Activated naive CD4-positive, alpha-beta T cell treated with anti-CD3 and anti-CD28 coated beads, Interleukin-2, amount 10 ng/mL, durations not matched to agents 7 days and 5 days (primary cell): ENCODE measurements at regions not wholly inside any gene's neighbourhood (a gene's known extent, or its start where the extent isn't known, plus 50 kb on each side); places are given as distances from the start of the nearest gene placed in this dataset.

Experiments used
- CTCF ChIA-PET: fragments of 350-600 bp; sonication (Branson Sonifier 250); formaldehyde crosslinking; loops from one replicate; lab custom pipeline; 2021; ENCODE audit warnings: antibody characterized with exemption; lab: Charles Lee
- DNase-seq: peaks from one replicate; pipeline ENCODE4 v3.0.0-alpha.2; 2020
- H3K27ac Mint-ChIP-seq: one replicate; pipeline ENCODE4 v1.8.0; 2021; ENCODE audit warnings: mild to moderate bottlenecking, moderate library complexity, mixed read lengths
- H3K27me3 Mint-ChIP-seq: one replicate; pipeline ENCODE4 v1.8.0; 2021; ENCODE audit warnings: mild to moderate bottlenecking, mixed read lengths
- H3K36me3 Mint-ChIP-seq: one replicate; pipeline ENCODE4 v1.8.0; 2021; ENCODE audit warnings: mixed read lengths
- H3K4me1 Mint-ChIP-seq: one replicate; pipeline ENCODE4 v1.8.0; 2021; ENCODE audit warnings: mixed read lengths
- H3K4me3 Mint-ChIP-seq: one replicate; pipeline ENCODE4 v1.8.0; 2021; ENCODE audit warnings: mild to moderate bottlenecking, moderate library complexity, mixed read lengths
- H3K9me3 Mint-ChIP-seq: one replicate; pipeline ENCODE4 v1.8.0; 2021; ENCODE audit warnings: mixed read lengths

GRCh38 chr2:71779774-71780105, 326.4 kb downstream of the DYSF start:
- Mint-ChIP-seq H3K4me3 (no peak overlapping the region), H3K9me3 (no peaks in the 10 kb centered on the region), H3K27ac (no peak overlapping the region), H3K4me1 (no peaks in the 10 kb centered on the region), H3K36me3 (no peaks in the 10 kb centered on the region), H3K27me3 (peaks cover 11% of the 10 kb centered on the region)
- CTCF ChIA-PET: no interaction called here
- DNase-seq: no peak

- H3K27ac Mint-ChIP-seq: no peak overlapping the region
- no peaks in the 10 kb centered on the region for H3K36me3 Mint-ChIP-seq
- no peaks in the 10 kb centered on the region for H3K4me1 Mint-ChIP-seq
- CTCF ChIA-PET: no interaction called here
- H3K27me3 Mint-ChIP-seq: peaks cover 7% of the 10 kb centered on the region
- no peaks in the 10 kb centered on the region for H3K9me3 Mint-ChIP-seq
- DNase-seq: no peak
- H3K4me3 Mint-ChIP-seq: no peak overlapping the region
Observed at GRCh38 chr2:71778936-71779773, 325.8 kb downstream of the DYSF start.

GRCh38 chr2:71778514-71778913, 325.2 kb downstream of the DYSF start:
- H3K27me3 Mint-ChIP-seq: peaks cover 7% of the 10 kb centered on the region
- CTCF ChIA-PET: no interaction called here
- no peak overlapping the region for H3K27ac Mint-ChIP-seq
- no peaks in the 10 kb centered on the region for H3K36me3 Mint-ChIP-seq
- H3K4me1 Mint-ChIP-seq: no peaks in the 10 kb centered on the region
- no peak for DNase-seq
- no peak overlapping the region for H3K4me3 Mint-ChIP-seq
- H3K9me3 Mint-ChIP-seq: no peaks in the 10 kb centered on the region

- no peak for DNase-seq
- H3K27ac Mint-ChIP-seq: no peak overlapping the region
- no peaks in the 10 kb centered on the region for H3K9me3 Mint-ChIP-seq
- no peak overlapping the region for H3K4me3 Mint-ChIP-seq
- H3K36me3 Mint-ChIP-seq: no peaks in the 10 kb centered on the region
- CTCF ChIA-PET: no interaction called here
- H3K4me1 Mint-ChIP-seq: no peaks in the 10 kb centered on the region
- peaks cover 6% of the 10 kb centered on the region for H3K27me3 Mint-ChIP-seq
Observed at GRCh38 chr2:71777946-71778345, 324.6 kb downstream of the DYSF start.

- Mint-ChIP-seq H3K27ac (no peak overlapping the region), H3K4me1 (no peaks in the 10 kb centered on the region), H3K36me3 (no peaks in the 10 kb centered on the region), H3K9me3 (no peaks in the 10 kb centered on the region), H3K27me3 (peaks cover 3% of the 10 kb centered on the region), H3K4me3 (no peak overlapping the region)
- CTCF ChIA-PET: no interaction called here
- DNase-seq: no peak
Observed at GRCh38 chr2:71776227-71776626, 322.9 kb downstream of the DYSF start.

- Mint-ChIP-seq H3K27me3 (peaks cover 3% of the 10 kb centered on the region), H3K27ac (no peak overlapping the region), H3K36me3 (no peaks in the 10 kb centered on the region), H3K9me3 (no peaks in the 10 kb centered on the region), H3K4me1 (no peaks in the 10 kb centered on the region), H3K4me3 (no peak overlapping the region)
- CTCF ChIA-PET: no interaction called here
- no peak for DNase-seq
Observed at GRCh38 chr2:71773218-71773617, 319.9 kb downstream of the DYSF start.

GRCh38 chr2:71772510-71773172, 319.3 kb downstream of the DYSF start:
- Mint-ChIP-seq H3K27ac (no peak overlapping the region), H3K4me3 (no peak overlapping the region), H3K9me3 (no peaks in the 10 kb centered on the region), H3K36me3 (no peaks in the 10 kb centered on the region), H3K4me1 (no peaks in the 10 kb centered on the region), H3K27me3 (peaks cover 3% of the 10 kb centered on the region)
- CTCF ChIA-PET: no interaction called here
- DNase-seq: no peak

GRCh38 chr2:71767663-71768062, 314.3 kb downstream of the DYSF start:
- Mint-ChIP-seq H3K27me3 (no peaks in the 10 kb centered on the region), H3K36me3 (no peaks in the 10 kb centered on the region), H3K4me3 (no peak overlapping the region), H3K27ac (no peak overlapping the region), H3K4me1 (no peaks in the 10 kb centered on the region), H3K9me3 (no peaks in the 10 kb centered on the region)
- CTCF ChIA-PET: no interaction called here
- DNase-seq: no peak

- Mint-ChIP-seq H3K4me1 (no peaks in the 10 kb centered on the region), H3K9me3 (no peaks in the 10 kb centered on the region), H3K27ac (no peak overlapping the region), H3K36me3 (no peaks in the 10 kb centered on the region), H3K4me3 (no peak overlapping the region), H3K27me3 (peaks cover 3% of the 10 kb centered on the region)
- DNase-seq: no peak
- CTCF ChIA-PET: no interaction called here
Observed at GRCh38 chr2:71759060-71759459, 305.7 kb downstream of the DYSF start.

- DNase-seq: no peak
- Mint-ChIP-seq H3K4me3 (no peak overlapping the region), H3K9me3 (no peaks in the 10 kb centered on the region), H3K4me1 (no peaks in the 10 kb centered on the region), H3K36me3 (no peaks in the 10 kb centered on the region), H3K27me3 (peaks cover 3% of the 10 kb centered on the region), H3K27ac (no peak overlapping the region)
- CTCF ChIA-PET: no interaction called here
Observed at GRCh38 chr2:71757351-71757750, 304.0 kb downstream of the DYSF start.

GRCh38 chr2:71756280-71756906, 303.0 kb downstream of the DYSF start:
- H3K27me3 Mint-ChIP-seq: peaks cover 3% of the 10 kb centered on the region
- H3K27ac Mint-ChIP-seq: no peak overlapping the region
- H3K36me3 Mint-ChIP-seq: no peaks in the 10 kb centered on the region
- no peaks in the 10 kb centered on the region for H3K9me3 Mint-ChIP-seq
- DNase-seq: no peak
- CTCF ChIA-PET: no interaction called here
- no peaks in the 10 kb centered on the region for H3K4me1 Mint-ChIP-seq
- no peak overlapping the region for H3K4me3 Mint-ChIP-seq

GRCh38 chr2:71751590-71751989, 298.2 kb downstream of the DYSF start:
- Mint-ChIP-seq H3K4me1 (no peaks in the 10 kb centered on the region), H3K4me3 (no peak overlapping the region), H3K27me3 (no peaks in the 10 kb centered on the region), H3K27ac (no peak overlapping the region), H3K9me3 (no peaks in the 10 kb centered on the region), H3K36me3 (no peaks in the 10 kb centered on the region)
- DNase-seq: no peak
- CTCF ChIA-PET: no interaction called here

GRCh38 chr2:71749671-71750101, 296.3 kb downstream of the DYSF start:
- no peak overlapping the region for H3K27ac Mint-ChIP-seq
- no peak for DNase-seq

GRCh38 chr2:71748227-71748626, 294.9 kb downstream of the DYSF start:
- Mint-ChIP-seq H3K27me3 (no peaks in the 10 kb centered on the region), H3K36me3 (no peaks in the 10 kb centered on the region), H3K4me3 (no peak overlapping the region), H3K9me3 (no peaks in the 10 kb centered on the region), H3K27ac (no peak overlapping the region), H3K4me1 (no peaks in the 10 kb centered on the region)
- DNase-seq: no peak
- CTCF ChIA-PET: no interaction called here

More at GRCh38 chr2:71749671-71750101, 296.3 kb downstream of the DYSF start:
- Mint-ChIP-seq H3K27me3 (no peaks in the 10 kb centered on the region), H3K9me3 (no peaks in the 10 kb centered on the region), H3K4me3 (no peak overlapping the region), H3K36me3 (no peaks in the 10 kb centered on the region), H3K4me1 (no peaks in the 10 kb centered on the region)
- CTCF ChIA-PET: interaction anchor here (1.3 kb wide), 1 partner anchor 10 kb away, joined by 3 read pairs; no protein-coding TSS in a partner anchor

GRCh38 chr2:71747559-71747958, 294.2 kb downstream of the DYSF start:
- no peaks in the 10 kb centered on the region for H3K9me3 Mint-ChIP-seq
- H3K4me1 Mint-ChIP-seq: no peaks in the 10 kb centered on the region
- H3K36me3 Mint-ChIP-seq: no peaks in the 10 kb centered on the region
- no peak overlapping the region for H3K27ac Mint-ChIP-seq
- CTCF ChIA-PET: no interaction called here
- no peak for DNase-seq
- H3K27me3 Mint-ChIP-seq: no peaks in the 10 kb centered on the region
- H3K4me3 Mint-ChIP-seq: no peak overlapping the region
